ENCODE measurements at regions not wholly inside any gene's neighbourhood (a gene's known extent, or its start where the extent isn't known, plus 50 kb on each side); places are given as distances from the start of the nearest gene placed in this dataset.

GRCh38 chr1:235027862-235028250, 100.8 kb downstream of the TOMM20 start:
- H3K36me3 Mint-ChIP-seq (ENCODE audit: insufficient read depth in 1 of 3, low read depth in 3 of 3), result peaks cover 3 to 13% (median 6%) of the 10 kb centered on the region in 3 experiments; a peak in 4 of 7 replicates
- no peak overlapping the region for H3T11ph ChIP-seq (ENCODE audit: low read length)
- H3K27me3 ChIP-seq (ENCODE audit: insufficient read depth, low read length), result no peaks in the 10 kb centered on the region
- no peaks in the 10 kb centered on the region for H3K79me1 ChIP-seq (ENCODE audit: insufficient read depth, low read depth, low read length, poor library complexity, severe bottlenecking)
- no peak overlapping the region for H2AFZ ChIP-seq (ENCODE audit: low read length)
- H4K8ac ChIP-seq (replicated peaks; ENCODE audit: insufficient read length, low read depth, low read length), result no peak overlapping the region
- no peaks in the 10 kb centered on the region for H3K9me3 ChIP-seq (ENCODE audit: control insufficient read depth, low read depth, low read length)
- H4K5ac ChIP-seq (ENCODE audit: insufficient read length, low read depth, low read length), result no peak overlapping the region
- no peak overlapping the region for H3K14ac ChIP-seq (ENCODE audit: insufficient read depth, low read length)
- no peaks in the 10 kb centered on the region for H4K20me1 ChIP-seq (ENCODE audit: control insufficient read depth, insufficient read depth, insufficient read length)
- H4K91ac ChIP-seq (ENCODE audit: insufficient read length, low read depth, low read length), result no peak overlapping the region
- no peak for TF ChIP-seq CTCF (conservative IDR thresholded peaks at IDR 0.05)
- no peaks in the 10 kb centered on the region for H3K23me2 ChIP-seq (ENCODE audit: insufficient read length, low read depth, low read length, poor library complexity, severe bottlenecking)
- no peak overlapping the region for H2BK120ac ChIP-seq (ENCODE audit: low read depth, low read length, poor library complexity, severe bottlenecking)
- H2BK15ac ChIP-seq (ENCODE audit: low read depth, low read length), result no peak overlapping the region
- H3K56ac ChIP-seq (ENCODE audit: insufficient read length, low read depth, low read length), result no peak overlapping the region
- no peak overlapping the region for H3K9ac ChIP-seq (ENCODE audit: extremely low read depth, insufficient read length, low read length)
- H3K4me1 Mint-ChIP-seq, result peaks cover 17 to 18% of the 10 kb centered on the region in 2 experiments
- H3K9me3 Mint-ChIP-seq, result peaks cover 8% of the 10 kb centered on the region in 2 experiments
- no peaks in the 10 kb centered on the region for H3K79me2 ChIP-seq (ENCODE audit: insufficient read depth, low read length)
- H3K4me3 Mint-ChIP-seq, result no peak overlapping the region
- no peak overlapping the region for H3K4me2 ChIP-seq (ENCODE audit: insufficient read depth, insufficient read length, low read length)
- no peak overlapping the region for H2BK12ac ChIP-seq (ENCODE audit: insufficient read length, low read depth, low read length)
- no peaks in the 10 kb centered on the region; the same call in 1 of the 2 replicates for H3K4me1 ChIP-seq (ENCODE audit: insufficient read depth, low read length)
- no CpG with 5 or more reads among the region's 9 CpGs for WGBS (ENCODE audit: extremely low coverage, insufficient read length, low lambda C conversion rate)
- H3K27ac ChIP-seq (ENCODE audit: insufficient read length, low read depth, low read length), result no peak overlapping the region
- peaks cover 4% of the 10 kb centered on the region for H3K27me3 Mint-ChIP-seq (ENCODE audit: low read depth)
- DNase-seq, result no peak
- no peak overlapping the region for H2BK5ac ChIP-seq (ENCODE audit: insufficient read length, low read length)
- no peak overlapping the region for H2BK20ac ChIP-seq (ENCODE audit: low read depth, low read length, poor library complexity, severe bottlenecking)
- no peak overlapping the region for H3K18ac ChIP-seq (ENCODE audit: insufficient read length, low read depth, low read length)
- H3K4ac ChIP-seq (ENCODE audit: low read depth, low read length), result no peak overlapping the region
- H3K23ac ChIP-seq (ENCODE audit: insufficient read length, low read depth, low read length), result no peak overlapping the region
- H2AK5ac ChIP-seq (ENCODE audit: insufficient read length, low read length), result no peak overlapping the region
- no peak overlapping the region for H3K27ac Mint-ChIP-seq

Measured in H9 (cell line).